ENCODE measurements at regions not wholly inside any gene's neighbourhood (a gene's known extent, or its start where the extent isn't known, plus 50 kb on each side); places are given as distances from the start of the nearest gene placed in this dataset.

GRCh38 chr22:49636214-49636613 is 191.5 kb downstream of the BRD1 start:
- DNase-seq (no peak), ATAC-seq (ENCODE audit: low read depth) (no peak)
- Histone ChIP-seq H2AK9ac (replicated peaks; ENCODE audit: low read depth, low read length, poor library complexity) (no peak overlapping the region), H2AK5ac (ENCODE audit: low read depth, low read length) (no peak overlapping the region), H3K14ac (replicated peaks; ENCODE audit: low read depth, low read length) (no peak overlapping the region), H4K20me1 (ENCODE audit: insufficient read depth, low read length) (no peaks in the 10 kb centered on the region), H3K23ac (ENCODE audit: low read depth, low read length) (no peak overlapping the region), H2AFZ (replicated peaks; ENCODE audit: low read length, poor library complexity) (no peak overlapping the region), H3K9me3 (ENCODE audit: control insufficient read depth, insufficient read depth, low read length) (peaks cover 4% of the 10 kb centered on the region; the same call in 1 of the 2 replicates), H2BK20ac (ENCODE audit: low read depth, low read length) (no peak overlapping the region), H2BK120ac (ENCODE audit: low read depth, low read length) (no peak overlapping the region), H3K4ac (ENCODE audit: low read depth, low read length) (no peak overlapping the region), H3K18ac (ENCODE audit: low read depth, low read length) (no peak overlapping the region), H3K27ac (ENCODE audit: insufficient read depth, low read length) (no peak overlapping the region), H3K36me3 (ENCODE audit: control insufficient read depth, insufficient read depth, low read length) (no peaks in the 10 kb centered on the region), H3K9ac (ENCODE audit: low read depth, low read length) (no peak overlapping the region), H3K4me1 (ENCODE audit: control insufficient read depth, insufficient read depth, low read length) (no peaks in the 10 kb centered on the region), H3K27me3 (ENCODE audit: control insufficient read depth, insufficient read depth, low read length) (no peaks in the 10 kb centered on the region), H3K79me1 (ENCODE audit: low read depth in 1 of 2, low read length in 2 of 2) (no peaks in the 10 kb centered on the region), H4K5ac (ENCODE audit: low read depth, low read length) (no peak overlapping the region), H3K56ac (ENCODE audit: extremely low read depth, insufficient read depth, low read length) (no peak overlapping the region), H3K4me3 (ENCODE audit: insufficient read depth, low read depth, low read length) (no peak overlapping the region), H3K9me1 (ENCODE audit: insufficient read depth, low read length) (no peaks in the 10 kb centered on the region), H2BK5ac (ENCODE audit: low read depth, low read length, poor library complexity, severe bottlenecking) (no peak overlapping the region), H4K8ac (ENCODE audit: low read depth in 2 of 2, low read length in 2 of 2) (no peak overlapping the region), H4K91ac (ENCODE audit: insufficient read depth, low read depth, low read length) (no peak overlapping the region), H2BK15ac (ENCODE audit: low read depth, low read length) (no peak overlapping the region), H3K4me2 (ENCODE audit: low read depth, low read length) (no peak overlapping the region)
- dilution Hi-C loops (cut with HindIII; ENCODE audit: low sequenced_read_pairs, unreplicated experiment) (no loop called here), intact Hi-C loops (cut with micrococcal nuclease) (no loop called here), in situ Hi-C loops (cut with MboI; ENCODE audit: low sequenced_read_pairs) (no loop called here)
- WGBS, 2 experiments (ENCODE audit: extremely low coverage in 2 of 2, insufficient read length in 1 of 2), result 35% methylated on average over 2 of the region's 10 CpGs; no CpG with 5 or more reads in 1 of the 2 experiments
- no TSS peak for BruUV-seq (replicated peaks)
- CTCF ChIA-PET, result no interaction called here
- POLR2A ChIA-PET (ENCODE audit: unreplicated experiment), result no interaction called here
- TF ChIP-seq RAD21 (IDR thresholded peaks at IDR 0.05; ENCODE audit: low read length), result no peak
- TF ChIP-seq BHLHE40 (IDR thresholded peaks at IDR 0.05; ENCODE audit: low read depth, low read length), result no peak
- TF ChIP-seq MAFK (IDR thresholded peaks at IDR 0.05; ENCODE audit: low read depth, low read length), result no peak
- no peak for TF ChIP-seq CHD1 (IDR thresholded peaks at IDR 0.05; ENCODE audit: low read depth, low read length)
- no peak for TF ChIP-seq NFE2L2 (IDR thresholded peaks at IDR 0.05; ENCODE audit: low read depth, low read length)
- no peak for TF ChIP-seq RFX5 (IDR thresholded peaks at IDR 0.05; ENCODE audit: low read depth, low read length)
- TF ChIP-seq CEBPB (IDR thresholded peaks at IDR 0.05; ENCODE audit: low read depth, low read length), result no peak
- TF ChIP-seq MAZ (IDR thresholded peaks at IDR 0.05; ENCODE audit: borderline replicate concordance, low read depth, low read length), result no peak
- TF ChIP-seq SMC3 (IDR thresholded peaks at IDR 0.05; ENCODE audit: low read depth, low read length), result no peak
- no peak for TF ChIP-seq POLR2A (IDR thresholded peaks at IDR 0.05; ENCODE audit: low read depth, low read length)
- TF ChIP-seq MXI1 (IDR thresholded peaks at IDR 0.05; ENCODE audit: borderline replicate concordance, low read depth, low read length), result no peak
- TF ChIP-seq RCOR1 (IDR thresholded peaks at IDR 0.05; ENCODE audit: insufficient replicate concordance, low read length), result no peak
- TF ChIP-seq, protein P1, sequence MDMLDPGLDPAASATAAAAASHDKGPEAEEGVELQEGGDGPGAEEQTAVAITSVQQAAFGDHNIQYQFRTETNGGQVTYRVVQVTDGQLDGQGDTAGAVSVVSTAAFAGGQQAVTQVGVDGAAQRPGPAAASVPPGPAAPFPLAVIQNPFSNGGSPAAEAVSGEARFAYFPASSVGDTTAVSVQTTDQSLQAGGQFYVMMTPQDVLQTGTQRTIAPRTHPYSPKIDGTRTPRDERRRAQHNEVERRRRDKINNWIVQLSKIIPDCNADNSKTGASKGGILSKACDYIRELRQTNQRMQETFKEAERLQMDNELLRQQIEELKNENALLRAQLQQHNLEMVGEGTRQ (IDR thresholded peaks at IDR 0.05; ENCODE audit: low read depth, low read length), result no peak
- TF ChIP-seq, protein P2, sequence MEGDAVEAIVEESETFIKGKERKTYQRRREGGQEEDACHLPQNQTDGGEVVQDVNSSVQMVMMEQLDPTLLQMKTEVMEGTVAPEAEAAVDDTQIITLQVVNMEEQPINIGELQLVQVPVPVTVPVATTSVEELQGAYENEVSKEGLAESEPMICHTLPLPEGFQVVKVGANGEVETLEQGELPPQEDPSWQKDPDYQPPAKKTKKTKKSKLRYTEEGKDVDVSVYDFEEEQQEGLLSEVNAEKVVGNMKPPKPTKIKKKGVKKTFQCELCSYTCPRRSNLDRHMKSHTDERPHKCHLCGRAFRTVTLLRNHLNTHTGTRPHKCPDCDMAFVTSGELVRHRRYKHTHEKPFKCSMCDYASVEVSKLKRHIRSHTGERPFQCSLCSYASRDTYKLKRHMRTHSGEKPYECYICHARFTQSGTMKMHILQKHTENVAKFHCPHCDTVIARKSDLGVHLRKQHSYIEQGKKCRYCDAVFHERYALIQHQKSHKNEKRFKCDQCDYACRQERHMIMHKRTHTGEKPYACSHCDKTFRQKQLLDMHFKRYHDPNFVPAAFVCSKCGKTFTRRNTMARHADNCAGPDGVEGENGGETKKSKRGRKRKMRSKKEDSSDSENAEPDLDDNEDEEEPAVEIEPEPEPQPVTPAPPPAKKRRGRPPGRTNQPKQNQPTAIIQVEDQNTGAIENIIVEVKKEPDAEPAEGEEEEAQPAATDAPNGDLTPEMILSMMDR (conservative IDR thresholded peaks at IDR 0.05; ENCODE audit: low read depth, low read length), result no peak
- no peak for TF ChIP-seq FOS (IDR thresholded peaks at IDR 0.05; ENCODE audit: low read depth, low read length)
- TF ChIP-seq, protein P3, sequence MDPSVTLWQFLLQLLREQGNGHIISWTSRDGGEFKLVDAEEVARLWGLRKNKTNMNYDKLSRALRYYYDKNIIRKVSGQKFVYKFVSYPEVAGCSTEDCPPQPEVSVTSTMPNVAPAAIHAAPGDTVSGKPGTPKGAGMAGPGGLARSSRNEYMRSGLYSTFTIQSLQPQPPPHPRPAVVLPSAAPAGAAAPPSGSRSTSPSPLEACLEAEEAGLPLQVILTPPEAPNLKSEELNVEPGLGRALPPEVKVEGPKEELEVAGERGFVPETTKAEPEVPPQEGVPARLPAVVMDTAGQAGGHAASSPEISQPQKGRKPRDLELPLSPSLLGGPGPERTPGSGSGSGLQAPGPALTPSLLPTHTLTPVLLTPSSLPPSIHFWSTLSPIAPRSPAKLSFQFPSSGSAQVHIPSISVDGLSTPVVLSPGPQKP (IDR thresholded peaks at IDR 0.05; ENCODE audit: borderline replicate concordance, low read depth, low read length), result no peak

All from IMR-90 (cell line).